Thyroid gland (tissue), 4 donors: ENCODE measurements at regions not wholly inside any gene's neighbourhood (a gene's known extent, or its start where the extent isn't known, plus 50 kb on each side); places are given as distances from the start of the nearest gene placed in this dataset.
"Not testable (repeated sequence)": the region's sequence is repeated elsewhere in the genome, so short reads cannot be mapped to it uniquely, and the experiment has no call there.

ENCODE experiments used
- CTCF ChIP-seq, 6 experiments: fragments of 200-600 bp in 3 of 6; fragments of 450-650 bp in 3 of 6; sonication (generic) in 3 of 6; IDR thresholded peaks; one replicate each; pipeline ENCODE4 v1.5.1; 2016 to 2019; ENCODE audit warnings: antibody characterized with exemption in 6 of 6, mild to moderate bottlenecking in 2 of 6, inconsistent platforms in 1 of 6, moderate library complexity in 1 of 6
- POLR2A ChIP-seq, 2 donors: fragments of 450-650 bp; IDR thresholded peaks; one replicate each; pipeline ENCODE4 v1.6.1; 2017; ENCODE audit warnings: antibody characterized with exemption in 2 of 2, mild to moderate bottlenecking in 2 of 2, moderate library complexity in 1 of 2

DNA sequence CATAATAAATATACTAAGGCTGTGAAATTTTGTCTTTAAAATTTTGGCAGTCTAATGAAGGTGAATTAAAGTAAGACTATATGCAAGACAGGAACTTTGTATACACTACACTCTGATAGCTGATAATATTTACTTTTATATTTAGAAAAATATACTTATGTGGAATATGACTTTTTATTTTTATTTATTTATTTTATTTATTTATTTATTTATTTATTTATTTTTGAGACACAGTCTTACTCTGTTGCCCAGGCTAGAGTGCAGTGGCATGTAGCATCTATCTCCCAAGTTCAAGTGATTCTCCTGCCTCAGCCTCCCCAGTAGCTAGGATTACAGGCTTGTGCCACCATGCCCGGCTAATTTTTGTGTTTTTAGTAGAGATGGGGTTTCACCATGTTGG, 742.4 kb downstream of the CD109 start:
- not testable (repeated sequence) for TF ChIP-seq POLR2A, CTCF (IDR thresholded peaks at IDR 0.05)
